HCT116 (cell line): ENCODE measurements at regions not wholly inside any gene's neighbourhood (a gene's known extent, or its start where the extent isn't known, plus 50 kb on each side); places are given as distances from the start of the nearest gene placed in this dataset.

ENCODE experiments used
- ATAC-seq: fragments of 200-7000 bp; cut with Tn5 transposase; 2 replicates; pipeline ENCODE4 v1.9.1; 2020; ENCODE audit warnings: mild to moderate bottlenecking, moderate library complexity
- BruUV-seq: library from RNA; stranded (reverse); fragments of 400-500 nt; replicated peaks from 2 replicates; lab custom pipeline; 2021; lab: Mats Ljungman, UMichigan
- CTCF ChIA-PET: fragments of 300-600 bp; sonication (Branson Sonifier 250); formaldehyde crosslinking; loops from one replicate; lab custom pipeline; 2021; ENCODE audit warnings: antibody characterized with exemption; lab: Charles Lee
- POLR2A ChIA-PET: fragments of 300-600, 350-600 bp; sonication (Branson Sonifier 250); formaldehyde crosslinking; loops from one replicate; lab custom pipeline; 2021; ENCODE audit warnings: antibody characterized with exemption; lab: Charles Lee
- RAD21 ChIA-PET, 2 experiments: fragments of 300-600 bp; sonication (Branson Sonifier 250); formaldehyde crosslinking; loops; one replicate each; lab custom pipeline; 2023; ENCODE audit warnings: low total read pairs in 2 of 2; ENCODE audit not compliant: uncharacterized antibody in 2 of 2, unreplicated experiment in 2 of 2, low non-redundant PET in 1 of 2; lab: Charles Lee
- DNase-seq: peaks from one replicate; pipeline ENCODE4 v3.0.0-alpha.2; 2010; ENCODE audit warnings: low read depth, low spot score
- H2AFZ ChIP-seq: fragments of 200-600 bp; shearing (Covaris generic), sonication (generic); 2 replicates; pipeline ENCODE4 v1.6.1; 2017; ENCODE audit warnings: low read depth, mixed run types, mixed read lengths, antibody characterized with exemption, low read length; ENCODE audit not compliant: poor library complexity, severe bottlenecking
- H3K27ac ChIP-seq: 2 replicates; pipeline ENCODE4 v1.5.1; 2012; ENCODE audit warnings: low read depth, low read length
- H3K27me3 ChIP-seq: fragments of 200-600 bp; sonication (generic); 2 replicates; pipeline ENCODE4 v1.6.1; 2016; ENCODE audit warnings: mixed run types, low read length, mixed read lengths; ENCODE audit not compliant: insufficient read depth
- H3K36me3 ChIP-seq, 2 experiments: fragments of 200-500 bp in 1 of 2; fragments of 200-600 bp in 1 of 2; sonication (Bioruptor generic) in 1 of 2; sonication (generic) in 1 of 2; 2 replicates each; pipeline versions ENCODE4 v1.5.1 to v1.6.1; 2014 to 2016; ENCODE audit warnings: low read length in 2 of 2, inconsistent platforms in 1 of 2, mixed read lengths in 1 of 2, mixed run types in 1 of 2; ENCODE audit not compliant: insufficient read depth in 2 of 2, control insufficient read depth in 1 of 2
- H3K4me1 ChIP-seq, 2 experiments: fragments of 200-600 bp in 1 of 2; sonication (generic) in 1 of 2; 2 replicates each; pipeline versions ENCODE4 v1.5.1 to v1.6.1; 2012 to 2017; ENCODE audit warnings: low read length in 2 of 2, inconsistent platforms in 1 of 2, mild to moderate bottlenecking in 1 of 2, mixed read lengths in 1 of 2, mixed run types in 1 of 2, moderate library complexity in 1 of 2; ENCODE audit not compliant: insufficient read depth in 2 of 2, control insufficient read depth in 1 of 2
- H3K4me2 ChIP-seq: fragments of 200-600 bp; sonication (generic); 2 replicates; pipeline ENCODE4 v1.6.1; 2017; ENCODE audit warnings: mixed run types, low read length, mixed read lengths
- H3K4me3 ChIP-seq, 2 experiments: fragments of 200-600 bp in 1 of 2; sonication (generic) in 1 of 2; replicated peaks in 1 of 2; 2 replicates each; pipeline ENCODE4 v1.5.1; 2011 to 2016; ENCODE audit warnings: low read length in 2 of 2, control low read depth in 1 of 2, low read depth in 1 of 2, mild to moderate bottlenecking in 1 of 2, mixed read lengths in 1 of 2, mixed run types in 1 of 2
- H3K79me2 ChIP-seq: fragments of 200-600 bp; sonication (generic); 2 replicates; pipeline ENCODE4 v1.6.1; 2017; ENCODE audit warnings: mild to moderate bottlenecking, mixed run types, low read length, moderate library complexity, mixed read lengths; ENCODE audit not compliant: insufficient read depth
- H3K9ac ChIP-seq: fragments of 200-600 bp; sonication (generic); 2 replicates; pipeline ENCODE4 v1.6.1; 2016; ENCODE audit warnings: low read length, mixed read lengths
- H3K9me2 ChIP-seq: fragments of 200-600 bp; sonication (generic), shearing (Covaris generic); 2 replicates; pipeline ENCODE4 v1.6.1; 2017; ENCODE audit warnings: mixed run types, mild to moderate bottlenecking, moderate library complexity; ENCODE audit not compliant: insufficient read depth
- H3K9me3 ChIP-seq, 2 experiments: fragments of 200-500 bp in 1 of 2; fragments of 200-600 bp in 1 of 2; sonication (Bioruptor generic) in 1 of 2; sonication (generic) in 1 of 2; 2 replicates each; pipeline ENCODE4 v1.6.1; 2014 to 2017; ENCODE audit warnings: low read length in 2 of 2, mixed read lengths in 2 of 2, inconsistent platforms in 1 of 2, low read depth in 1 of 2, mild to moderate bottlenecking in 1 of 2, mixed run types in 1 of 2, moderate library complexity in 1 of 2; ENCODE audit not compliant: control insufficient read depth in 1 of 2, insufficient read depth in 1 of 2
- H4K20me1 ChIP-seq: fragments of 200-600 bp; sonication (generic), shearing (Covaris generic); 2 replicates; pipeline ENCODE4 v1.6.1; 2017; ENCODE audit warnings: mixed run types, mild to moderate bottlenecking, moderate library complexity; ENCODE audit not compliant: insufficient read depth
- ATF3 ChIP-seq: IDR thresholded peaks from 2 replicates; pipeline ENCODE4 v1.6.1; 2012
- CEBPB ChIP-seq: IDR thresholded peaks from 2 replicates; pipeline ENCODE4 v1.6.1; 2012; ENCODE audit warnings: low read depth
- CTCF ChIP-seq, 3 experiments: fragments of 200-600 bp in 1 of 3; sonication (generic) in 1 of 3; IDR thresholded peaks in 2 of 3; conservative IDR thresholded peaks in 1 of 3; 2 replicates each; pipeline ENCODE4 v1.5.1; 2012 to 2017; ENCODE audit warnings: low read depth in 2 of 3, low read length in 2 of 3, antibody characterized with exemption in 1 of 3, borderline replicate concordance in 1 of 3, control low read depth in 1 of 3, mild to moderate bottlenecking in 1 of 3, mixed read lengths in 1 of 3, mixed run types in 1 of 3, moderate library complexity in 1 of 3; ENCODE audit not compliant: insufficient read depth in 1 of 3
- EGR1 ChIP-seq: IDR thresholded peaks from 2 replicates; pipeline ENCODE4 v1.6.1; 2012; ENCODE audit warnings: low read depth
- ELF1 ChIP-seq: IDR thresholded peaks from 2 replicates; pipeline ENCODE4 v1.6.1; 2012; ENCODE audit warnings: low read depth, borderline replicate concordance
- EZH2 ChIP-seq: fragments of 200-600 bp; sonication (generic); IDR thresholded peaks from 2 replicates; pipeline ENCODE4 v1.6.1; 2017; ENCODE audit warnings: antibody characterized with exemption, mixed run types
- EZH2phosphoT487 ChIP-seq: fragments of 200-600 bp; IDR thresholded peaks from 2 replicates; pipeline ENCODE4 v1.6.1; 2018; ENCODE audit warnings: antibody characterized with exemption, borderline replicate concordance
- FOSL1 ChIP-seq: IDR thresholded peaks from 2 replicates; pipeline ENCODE4 v1.6.1; 2012; ENCODE audit warnings: low read depth
- JUND ChIP-seq: IDR thresholded peaks from 2 replicates; pipeline ENCODE4 v1.6.1; 2012
- MAX ChIP-seq: IDR thresholded peaks from 2 replicates; pipeline ENCODE4 v1.6.1; 2012
- POLR2A ChIP-seq: IDR thresholded peaks from 2 replicates; pipeline ENCODE4 v1.7.0; 2011; ENCODE audit warnings: borderline replicate concordance; ENCODE audit not compliant: insufficient read depth, insufficient read length; ENCODE audit errors: extremely low read depth
- RAD21 ChIP-seq: IDR thresholded peaks from 2 replicates; pipeline ENCODE4 v1.6.1; 2012; ENCODE audit warnings: low read depth, mild to moderate bottlenecking
- SIN3A ChIP-seq: IDR thresholded peaks from 2 replicates; pipeline ENCODE4 v1.6.1; 2012; ENCODE audit warnings: low read depth
- SP1 ChIP-seq: IDR thresholded peaks from 2 replicates; pipeline ENCODE4 v1.6.1; 2012; ENCODE audit warnings: low read depth
- TCF7L2 ChIP-seq: IDR thresholded peaks from 2 replicates; pipeline ENCODE4 v1.7.0; 2011; ENCODE audit warnings: borderline replicate concordance, inconsistent platforms; ENCODE audit not compliant: insufficient read depth, insufficient read length; ENCODE audit errors: extremely low read depth
- ZFX ChIP-seq: fragments of 450-650 bp; IDR thresholded peaks from 2 replicates; pipeline ENCODE4 v1.6.1; 2017
- ZNF274 ChIP-seq: fragments of 200-500 bp; sonication (Bioruptor generic); IDR thresholded peaks from 2 replicates; pipeline ENCODE4 v1.6.1; 2014; ENCODE audit warnings: mild to moderate bottlenecking, low read depth, low read length, inconsistent platforms
- intact Hi-C: fragments of 100-400 bp; cut with micrococcal nuclease; formaldehyde crosslinking; loops from 2 replicates; pipeline ENCODE4 v1.10.0; 2022

- TF ChIP-seq SP1 (no peak), FOSL1 (no peak), POLR2A (no peak), MAX (no peak)
These were observed 323.7 kb upstream of the GNAI1 start (continued) for GRCh38 chr7:79810916-79811315.

- intact Hi-C loops: loop anchor here (1.0 to 10.0 kb wide), 3 partner anchors 213 to 649 kb away; no protein-coding TSS in a partner anchor
- TF ChIP-seq RAD21: peak; percentile 64
- no peak for TF ChIP-seq TCF7L2
- no peak for TF ChIP-seq ZFX
- no peak for TF ChIP-seq EGR1
- peak; percentile 29 to 50 (median 31); a peak in 4 of 6 replicates for TF ChIP-seq CTCF (IDR thresholded peaks at IDR 0.05 in 2 of 3, conservative IDR thresholded peaks at IDR 0.05 in 1 of 3; ENCODE audit: borderline replicate concordance in 1 of 3, insufficient read depth in 1 of 3, low read depth in 2 of 3, low read length in 2 of 3)
- TF ChIP-seq SP1: no peak
- TF ChIP-seq EZH2phosphoT487: no peak
- TF ChIP-seq JUND: no peak
- no peak for TF ChIP-seq CEBPB
- TF ChIP-seq ELF1: no peak
- no peak for TF ChIP-seq EZH2
- no peak for TF ChIP-seq ATF3
- TF ChIP-seq ZNF274: no peak
- TF ChIP-seq SIN3A: no peak
- no peak for TF ChIP-seq FOSL1
- Histone ChIP-seq H3K79me2 (no peaks in the 10 kb centered on the region), H3K4me1 (no peaks in the 10 kb centered on the region), H3K9me2 (no peaks in the 10 kb centered on the region), H2AFZ (peak overlapping the region; percentile 95), H3K9ac (no peak overlapping the region), H3K27me3 (no peaks in the 10 kb centered on the region), H3K27ac (no peak overlapping the region), H3K9me3 (no peaks in the 10 kb centered on the region), H3K4me2 (no peak overlapping the region), H4K20me1 (no peaks in the 10 kb centered on the region), H3K36me3 (no peaks in the 10 kb centered on the region), H3K4me3 (no peak overlapping the region)
- peak; percentile 78 for ATAC-seq
- RAD21 ChIA-PET: no interaction called here
- peak; percentile 19 for DNase-seq
- POLR2A ChIA-PET: no interaction called here
- BruUV-seq: no TSS peak
- CTCF ChIA-PET: interaction anchor here (0.7 to 1.7 kb wide), 3 partner anchors 240 to 508 kb away, joined by 3 to 6 read pairs (median 4); no protein-coding TSS in a partner anchor
These were observed 328.4 kb upstream of the GNAI1 start for GRCh38 chr7:79806161-79806734.
